HG03060 (cell line): ENCODE measurements at regions not wholly inside any gene's neighbourhood (a gene's known extent, or its start where the extent isn't known, plus 50 kb on each side); places are given as distances from the start of the nearest gene placed in this dataset.
"Not testable (repeated sequence)": the region's sequence is repeated elsewhere in the genome, so short reads cannot be mapped to it uniquely, and the experiment has no call there.

ENCODE experiments used
- ATAC-seq: cut with Tn5 transposase; IDR thresholded peaks from one replicate; pipeline ENCODE4 v1.9.1; 2021; ENCODE audit warnings: low read depth, moderate number of reproducible peaks; ENCODE audit not compliant: unreplicated experiment

DNA sequence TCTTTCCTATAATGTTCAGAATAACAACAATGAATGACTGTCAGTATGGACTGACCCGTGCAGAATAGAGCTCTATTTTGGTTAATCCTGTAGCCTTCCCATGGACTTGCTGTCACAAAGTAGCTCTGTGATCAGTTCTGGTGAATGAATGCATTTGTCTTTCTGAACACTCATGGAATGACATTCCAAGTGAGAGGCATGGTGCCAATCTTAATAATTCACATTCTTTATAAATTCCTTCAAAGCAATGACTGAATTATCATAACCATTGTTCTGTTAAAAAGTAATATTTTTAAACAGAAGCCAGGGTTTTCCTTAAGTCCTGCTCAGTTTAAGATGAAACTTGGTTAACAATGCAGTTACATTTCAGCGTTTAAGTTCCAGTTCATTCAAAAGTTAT is 360.5 kb downstream of the ICE1 start:
- ATAC-seq: no peak

DNA sequence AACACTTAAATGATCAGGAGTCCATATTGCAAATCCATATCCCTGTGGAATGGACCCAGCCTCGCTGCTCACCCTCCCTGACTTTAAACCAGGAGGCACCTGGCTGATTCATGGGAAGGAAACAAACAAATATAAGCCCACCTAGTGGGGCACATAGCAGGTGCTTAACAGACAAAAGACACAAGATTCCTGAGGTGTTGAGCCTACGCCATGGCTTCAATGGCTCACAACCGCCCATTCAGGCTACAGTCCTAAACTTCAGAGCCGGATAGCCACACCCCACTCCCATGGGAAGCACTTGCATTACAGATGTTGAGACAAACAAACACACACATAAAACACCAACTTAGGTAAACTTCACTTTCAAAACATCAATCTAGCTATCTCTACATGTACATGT is 359.9 kb downstream of the ICE1 start:
- no peak for ATAC-seq

DNA sequence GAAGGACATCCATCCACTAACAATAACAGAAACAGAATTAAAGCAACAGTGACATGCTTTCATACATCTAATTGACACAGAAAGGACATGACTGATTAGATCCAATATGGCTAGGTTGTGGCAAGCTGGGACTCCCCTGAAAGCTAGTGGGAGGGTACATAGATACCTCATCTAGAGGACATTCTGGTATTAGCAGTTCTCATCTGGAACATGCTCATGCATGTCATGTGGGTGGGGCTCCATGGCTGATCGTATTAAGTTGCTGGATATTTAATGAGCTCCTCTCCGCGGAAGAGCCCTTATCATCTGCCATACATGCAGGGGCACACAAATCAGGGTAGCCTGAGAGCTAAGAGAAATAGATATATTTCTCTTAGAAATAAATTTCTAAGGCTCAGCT is 358.9 kb downstream of the ICE1 start:
- ATAC-seq: no peak

DNA sequence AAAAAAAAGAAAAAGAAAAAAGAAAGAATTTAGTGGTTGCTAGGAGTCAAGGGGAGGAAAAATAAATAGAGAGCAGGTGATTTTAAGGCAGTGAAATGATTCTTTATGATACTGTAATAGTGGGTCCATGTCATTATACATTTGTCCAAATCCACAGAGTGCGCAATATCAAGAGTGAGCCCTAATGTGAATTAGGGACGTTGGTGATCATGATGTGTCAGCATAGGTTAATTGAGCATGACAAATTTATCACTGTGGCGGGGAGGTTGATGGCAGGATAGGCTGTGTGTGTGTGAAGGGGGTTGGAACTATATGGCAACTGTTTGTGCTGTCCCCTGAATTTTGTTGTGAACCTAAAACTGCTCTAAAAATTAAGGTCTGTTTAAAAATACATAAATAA is 357.8 kb downstream of the ICE1 start:
- no peak for ATAC-seq

DNA sequence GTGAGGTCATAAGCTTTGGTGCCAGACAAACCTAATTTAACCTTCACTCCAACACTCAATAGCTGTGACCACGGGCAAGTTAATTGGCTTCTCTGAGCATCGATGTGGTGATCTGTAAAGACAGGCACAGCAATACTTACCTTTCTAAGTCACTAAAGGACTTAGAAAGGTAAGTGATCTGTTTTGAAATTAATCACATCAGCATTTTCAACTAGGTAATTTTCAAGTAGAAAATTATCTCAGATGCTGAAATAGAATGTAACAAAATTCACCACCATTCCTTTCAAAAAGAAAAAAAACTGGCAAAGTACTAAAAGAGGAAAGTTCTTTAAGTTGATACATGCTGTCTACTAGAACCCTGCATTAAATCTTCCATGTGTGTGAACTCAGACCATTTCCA is 354.5 kb downstream of the ICE1 start:
- ATAC-seq: no peak

DNA sequence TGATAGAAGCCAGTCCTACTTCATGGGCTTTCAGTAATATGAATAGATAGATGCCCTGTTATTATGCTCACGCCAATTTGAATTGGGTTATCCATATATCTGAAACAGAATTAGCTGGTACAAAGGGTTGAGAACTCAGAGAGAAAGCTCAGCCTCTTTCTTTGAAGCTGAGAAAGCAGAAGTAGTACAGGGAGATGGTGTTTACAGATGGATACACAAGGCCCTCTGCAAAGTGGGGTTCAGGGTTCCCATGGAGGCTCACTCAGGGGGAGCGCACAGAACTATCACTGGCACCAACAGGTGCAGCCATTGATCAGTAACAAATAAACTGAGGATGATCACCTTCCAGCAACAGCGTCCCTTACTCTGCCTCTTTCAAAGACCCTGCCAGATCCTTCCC is 349.7 kb downstream of the ICE1 start:
- no peak for ATAC-seq

DNA sequence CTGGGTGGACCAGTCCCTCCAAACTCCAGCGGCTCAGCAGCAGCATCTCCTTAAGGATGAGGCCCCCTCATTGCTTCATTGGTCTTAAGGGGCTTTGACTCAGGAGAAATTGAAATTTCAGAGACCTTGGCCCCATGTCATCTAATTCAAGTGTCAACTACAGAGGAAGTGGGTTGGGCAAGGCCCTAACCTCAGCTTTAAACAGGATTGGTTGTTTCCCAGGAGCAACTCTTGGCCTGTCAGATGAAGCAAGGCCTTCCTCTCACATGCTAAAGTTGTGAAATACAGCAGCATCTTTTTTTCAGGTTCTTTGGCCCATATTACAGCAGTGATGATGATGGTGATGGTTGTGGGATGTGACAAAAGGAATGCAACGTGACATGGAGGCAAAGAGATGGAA is 348.3 kb downstream of the ICE1 start:
- ATAC-seq: no peak

DNA sequence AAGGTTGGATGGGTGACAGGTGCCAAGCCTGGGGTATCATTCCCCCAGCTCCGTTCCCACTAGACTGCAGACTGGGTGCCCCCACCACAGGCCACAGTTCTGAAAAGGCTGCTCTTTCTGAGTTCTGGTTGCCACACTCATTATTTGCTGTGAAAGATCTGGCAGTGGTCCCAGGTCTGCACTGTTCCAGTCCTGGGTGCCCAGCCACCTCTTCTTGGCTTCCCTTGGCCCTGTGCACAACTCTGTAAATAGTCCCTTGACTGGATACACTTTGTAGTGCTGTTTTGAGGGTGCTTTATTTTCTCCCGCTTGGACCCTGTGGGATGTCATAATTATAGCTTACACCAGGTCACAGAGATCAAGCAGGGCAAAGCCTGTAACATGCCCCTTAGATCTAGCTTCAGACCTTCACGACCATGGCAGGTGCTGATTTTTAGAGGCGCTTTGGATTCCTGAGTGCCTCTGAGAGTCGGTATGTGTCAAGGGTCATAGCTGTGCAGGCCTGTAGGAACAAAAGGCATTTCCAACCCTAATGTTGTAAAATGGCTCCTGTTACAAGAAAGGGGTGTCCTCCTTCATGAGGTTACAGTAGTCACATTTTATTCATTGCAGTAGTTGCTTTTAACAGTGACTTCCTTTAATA is 344.9 kb downstream of the ICE1 start:
- ATAC-seq: no peak

DNA sequence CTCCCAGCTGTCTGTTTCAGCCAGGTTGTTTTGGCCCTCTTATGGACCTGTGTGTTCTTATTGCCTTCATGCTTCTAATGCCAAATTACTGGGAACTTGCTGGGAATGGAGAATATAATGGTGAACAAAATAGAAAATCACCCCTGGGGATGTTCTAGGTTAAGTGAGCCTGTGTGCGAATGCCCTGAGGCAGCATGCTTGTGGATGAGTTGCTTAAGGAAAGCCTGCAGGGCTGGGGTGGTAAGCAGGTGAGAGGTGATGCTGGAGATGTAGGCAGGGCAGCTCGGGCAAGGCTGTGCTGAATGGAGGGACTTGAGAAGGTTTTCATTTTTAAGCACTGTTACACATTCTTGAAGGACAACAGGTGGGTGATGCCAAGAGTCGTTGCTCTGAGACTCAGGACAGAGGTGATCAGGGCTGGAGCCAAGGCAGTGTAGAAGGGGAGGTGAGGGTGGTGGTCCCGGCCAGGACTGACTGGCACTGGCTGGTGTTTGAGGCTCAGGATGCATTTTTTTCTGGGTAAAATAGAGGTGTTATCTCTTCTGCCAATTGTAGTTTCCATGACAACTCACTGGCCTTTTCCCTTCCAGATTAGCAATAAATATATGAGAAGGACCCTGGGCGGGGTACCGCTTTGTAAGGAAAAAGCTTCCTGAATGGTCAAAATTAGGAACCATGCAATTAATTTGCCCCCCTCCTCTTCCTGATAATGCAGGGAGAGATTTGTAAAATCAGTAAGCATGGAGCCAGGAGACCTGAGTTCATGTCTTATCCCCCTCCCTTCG is 342.8 kb downstream of the ICE1 start:
- ATAC-seq: no peak

DNA sequence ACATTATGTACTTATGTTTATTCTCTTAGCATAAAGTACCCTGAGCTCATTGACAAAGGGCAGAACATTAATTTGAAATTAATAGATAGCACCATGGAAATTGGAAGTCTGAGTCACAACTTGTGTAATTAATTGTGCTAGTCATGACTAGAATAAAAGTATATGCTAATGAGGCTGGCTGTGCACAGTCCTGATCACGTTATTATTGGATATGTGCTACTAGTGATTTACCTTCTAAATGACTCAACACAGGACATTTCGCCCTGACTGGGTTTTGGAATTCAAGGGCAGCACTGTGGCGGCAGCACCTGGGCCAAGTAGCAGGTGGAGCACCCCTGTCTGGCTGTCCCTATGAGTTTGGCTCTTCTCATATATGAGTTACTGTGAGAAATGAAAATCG is 341.8 kb downstream of the ICE1 start:
- no peak for ATAC-seq

DNA sequence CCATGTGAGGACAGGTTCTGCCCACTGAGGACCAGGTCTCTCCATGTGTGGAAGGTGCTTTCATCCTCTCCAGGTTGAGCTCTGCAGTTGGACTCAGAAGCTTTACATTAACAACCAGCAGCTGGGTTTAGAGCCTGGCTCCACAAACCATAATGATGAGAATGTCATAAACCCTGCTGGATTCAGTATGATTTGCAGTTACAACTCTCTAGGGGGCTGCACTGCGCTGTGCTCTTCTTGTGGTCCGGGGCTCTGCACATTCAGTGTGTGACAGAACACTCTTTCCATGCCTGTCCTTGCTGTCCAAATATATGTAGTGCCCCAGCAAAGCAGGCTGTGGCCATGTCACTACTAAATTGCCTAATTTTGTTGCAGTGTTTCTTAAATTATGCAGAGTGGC is 334.3 kb downstream of the ICE1 start:
- no peak for ATAC-seq

DNA sequence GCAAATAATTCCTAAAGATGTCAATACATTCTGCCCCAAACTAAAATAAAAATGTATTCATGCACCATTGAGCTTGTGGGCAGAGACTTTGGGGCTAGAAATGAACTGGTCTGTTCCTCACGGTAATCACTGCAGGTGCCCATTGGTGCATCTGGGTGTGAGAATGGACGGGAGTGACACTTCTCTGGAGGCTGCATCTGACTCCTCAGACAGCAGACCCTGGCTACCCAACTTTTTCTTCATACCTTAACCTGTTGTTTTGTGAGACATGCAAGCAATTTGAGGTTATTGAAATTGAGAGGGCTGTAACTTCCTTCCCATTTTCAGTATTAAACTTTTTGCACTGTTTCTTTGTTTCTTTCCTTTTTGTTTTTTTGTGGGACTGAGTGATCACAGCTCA is 333.4 kb downstream of the ICE1 start:
- ATAC-seq: no peak

DNA sequence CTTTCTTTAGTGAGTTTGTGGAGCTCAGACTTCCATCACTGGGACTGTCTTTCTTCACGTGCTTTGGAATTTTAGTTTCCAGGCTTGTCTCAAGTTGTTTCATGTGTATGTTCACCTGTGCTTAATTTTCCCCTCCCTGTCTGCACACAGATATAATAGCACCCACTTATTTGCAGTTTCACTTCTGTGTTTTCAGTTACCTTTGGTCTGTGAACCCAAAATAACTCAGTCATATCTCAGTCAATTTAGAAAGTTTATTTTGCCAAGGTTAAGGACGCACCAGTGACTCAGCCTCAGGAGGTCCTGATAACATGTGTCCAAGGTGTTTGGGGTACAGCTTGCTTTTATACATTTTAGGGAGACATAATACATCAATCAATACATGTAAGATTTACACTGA is 330.4 kb downstream of the ICE1 start:
- ATAC-seq: peak; percentile 86

DNA sequence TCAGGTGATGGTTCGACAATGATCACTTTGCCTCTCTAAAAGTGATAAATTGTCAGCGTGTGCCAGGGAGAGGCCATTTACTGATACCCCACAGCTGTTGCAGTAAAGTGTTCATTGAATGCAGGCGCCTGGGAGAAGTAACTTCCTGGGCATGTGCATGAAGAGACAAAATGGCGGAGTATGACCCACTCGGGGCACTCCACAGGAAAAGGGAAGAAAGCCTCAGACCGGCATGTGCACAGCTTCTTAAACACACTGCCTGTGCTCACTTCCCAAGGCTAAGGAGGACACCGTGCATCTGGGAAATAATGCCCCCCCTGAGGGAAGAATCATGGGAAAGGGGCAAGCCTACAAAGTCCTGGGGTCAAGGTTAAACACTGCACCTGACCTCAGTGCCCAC is 329.5 kb downstream of the ICE1 start:
- ATAC-seq: no peak

DNA sequence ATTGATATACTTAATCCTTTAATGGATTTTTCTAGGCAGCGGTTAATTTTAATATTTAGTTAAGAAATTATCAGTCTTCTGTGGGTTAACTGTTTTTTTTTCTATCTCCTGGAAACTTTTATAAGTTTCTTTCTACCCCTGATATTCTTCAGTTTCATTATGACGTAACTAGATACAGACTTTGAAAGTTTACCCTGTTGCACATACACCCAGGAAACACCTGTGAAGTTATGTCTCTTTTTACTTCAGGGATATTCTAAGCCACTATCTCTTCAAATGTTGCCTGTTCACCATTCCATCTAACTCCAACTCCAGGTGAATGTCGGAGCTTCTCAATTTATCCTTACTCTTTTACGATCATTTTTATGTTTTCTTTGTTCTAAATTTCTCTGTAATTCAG is 329.0 kb downstream of the ICE1 start:
- peak; percentile 33 for ATAC-seq

DNA sequence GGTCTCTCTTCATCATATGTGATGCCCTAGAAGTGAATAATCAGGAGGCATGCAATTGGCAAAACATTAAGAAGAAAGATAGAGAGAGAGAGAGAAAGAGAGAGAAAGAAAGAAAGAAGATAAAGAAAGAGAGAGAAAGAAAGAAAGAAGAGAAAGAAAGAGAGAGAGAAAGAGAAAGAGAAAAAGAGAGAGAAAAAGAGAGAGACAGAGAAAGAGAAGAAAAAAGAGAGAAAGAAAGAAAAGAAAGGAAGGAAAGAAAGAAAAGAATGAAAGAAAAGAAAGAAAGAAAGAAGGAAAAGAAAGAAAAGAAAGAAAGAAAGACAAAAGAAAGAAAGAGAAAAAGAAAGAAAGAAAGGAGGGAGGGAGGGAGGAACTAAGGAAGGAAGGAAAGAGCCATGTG is 318.9 kb downstream of the ICE1 start:
- ATAC-seq: no peak

DNA sequence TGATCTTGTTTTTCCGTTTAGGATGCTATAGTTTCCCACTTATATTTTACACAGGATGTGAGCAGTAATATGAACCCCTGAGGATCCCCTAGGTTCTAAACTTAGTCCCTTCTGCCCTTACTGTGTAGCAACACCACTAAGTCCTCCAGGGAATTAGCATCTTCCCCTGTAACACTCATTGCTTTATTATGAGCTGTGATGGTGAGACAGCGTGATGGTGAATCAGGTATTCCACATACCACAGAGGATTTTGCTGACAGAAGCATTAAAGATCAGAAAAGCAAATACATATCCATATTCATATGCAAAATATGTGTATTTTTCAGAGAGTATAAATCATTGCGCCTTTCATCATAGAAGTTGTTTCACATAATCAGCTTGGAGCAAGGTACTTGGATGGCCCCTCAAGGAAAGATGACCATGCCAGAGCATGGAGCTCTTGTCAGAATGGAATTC is 317.0 kb downstream of the ICE1 start:
- ATAC-seq: no peak

DNA sequence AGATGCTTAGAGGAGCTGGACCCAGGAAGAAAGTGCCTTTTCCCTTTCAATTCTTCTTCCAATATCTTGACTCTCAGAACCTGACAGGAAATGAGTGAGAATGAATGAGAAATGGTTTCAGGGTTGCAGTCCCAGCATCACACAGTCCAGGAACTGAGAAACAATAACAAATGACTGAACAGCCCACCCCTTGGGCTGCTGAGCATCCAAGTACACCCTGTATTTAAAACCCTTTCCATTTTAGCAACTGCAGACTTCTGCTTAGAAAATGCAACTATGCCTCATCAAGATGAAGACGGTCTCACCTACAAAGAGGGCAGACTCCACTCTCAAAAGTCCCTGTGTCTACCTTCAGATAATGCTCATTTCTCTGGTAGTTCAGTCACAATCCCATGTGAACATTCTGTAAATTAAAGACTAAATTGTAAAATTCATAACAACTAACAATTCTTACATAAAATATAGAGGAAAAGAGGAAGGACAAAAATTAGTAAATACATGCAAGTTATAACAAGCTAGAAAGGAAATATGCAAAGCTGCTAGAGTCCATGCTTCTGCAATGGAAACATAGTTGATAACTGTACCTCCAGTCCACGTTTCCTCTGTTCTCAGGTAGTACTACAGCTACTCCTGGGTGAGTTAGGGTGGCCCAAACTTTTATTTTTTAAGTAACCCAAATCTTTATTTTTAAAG is 316.5 kb downstream of the ICE1 start:
- ATAC-seq: peak; percentile 56

DNA sequence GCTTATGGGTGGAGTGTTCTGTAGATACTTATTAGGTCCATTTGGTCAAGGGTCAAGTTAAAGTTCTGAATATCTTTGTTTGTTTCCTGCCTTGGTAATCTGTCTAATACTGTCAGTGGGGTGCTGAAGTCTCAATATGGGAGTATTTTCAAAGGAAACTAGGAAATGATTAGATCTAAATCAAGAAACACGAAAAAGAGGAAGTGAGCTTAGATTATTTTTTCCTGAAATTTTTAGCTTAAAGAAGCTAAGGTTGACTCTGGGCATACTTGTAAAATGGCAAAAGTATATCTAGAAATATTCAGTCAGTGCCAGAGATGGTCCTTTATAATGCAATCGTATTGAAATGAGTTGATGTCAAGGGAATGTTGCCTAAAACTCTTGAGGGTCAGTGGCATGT is 313.5 kb downstream of the ICE1 start:
- ATAC-seq: no peak

DNA sequence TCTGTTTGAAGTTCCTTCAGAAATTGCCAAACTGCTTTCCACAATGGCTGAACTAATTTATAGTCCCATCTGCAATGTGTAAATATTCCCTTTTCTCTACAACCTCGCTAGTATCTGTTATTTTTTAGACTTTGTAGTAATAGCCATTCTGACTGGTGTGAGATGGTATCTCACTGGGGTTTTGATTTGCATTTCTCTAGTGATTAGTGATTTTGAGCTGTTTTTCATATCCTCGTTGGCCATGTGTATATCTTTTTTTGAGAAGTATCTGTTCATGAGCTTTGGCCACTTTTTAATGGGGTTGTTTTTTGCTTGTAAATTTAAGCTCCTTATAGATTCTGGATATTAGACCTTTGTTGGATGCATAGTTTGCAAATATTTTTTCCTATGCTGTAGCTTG is 310.6 kb downstream of the ICE1 start:
- ATAC-seq: not testable (repeated sequence)

DNA sequence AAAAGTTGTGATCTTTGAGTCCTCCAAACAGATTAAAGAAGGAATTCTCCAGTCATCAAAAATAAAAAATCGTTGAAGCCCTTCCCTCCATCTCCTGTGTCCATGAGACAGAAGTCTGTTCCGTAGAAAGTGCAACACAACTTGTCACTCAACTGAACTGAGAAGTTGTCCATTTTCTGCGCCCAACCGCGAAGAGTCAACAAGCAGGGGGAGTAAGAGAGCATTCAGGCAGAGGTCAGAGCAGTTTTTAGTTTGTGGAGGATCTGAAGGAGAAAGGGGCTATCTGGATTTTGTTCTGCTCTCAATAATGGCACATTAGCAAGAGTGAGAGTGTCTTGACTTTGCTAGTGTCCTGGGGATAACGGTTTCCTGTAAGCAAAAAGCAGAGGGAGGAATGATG is 303.9 kb downstream of the ICE1 start:
- no peak for ATAC-seq

DNA sequence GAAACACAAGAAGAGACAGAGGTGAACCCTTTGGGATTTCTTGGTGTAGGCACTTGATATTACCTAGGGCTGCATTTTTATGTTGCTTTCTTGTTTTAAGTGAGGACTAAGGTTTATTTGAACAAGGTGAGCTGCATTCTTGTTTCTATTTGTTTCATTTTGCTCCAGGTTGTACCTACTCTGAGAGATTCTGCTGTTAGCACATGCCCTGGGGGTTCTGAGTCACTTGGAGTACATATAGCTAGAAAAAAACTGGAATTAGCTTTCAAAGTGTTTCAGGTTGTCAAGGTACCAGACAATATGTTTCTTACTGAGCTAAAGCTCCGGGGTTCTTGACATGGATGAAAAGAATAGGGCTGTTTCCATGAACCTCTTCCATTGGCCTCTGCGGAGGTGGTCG is 299.4 kb downstream of the ICE1 start:
- ATAC-seq: no peak
